MM.1S (cell line): ENCODE measurements at regions not wholly inside any gene's neighbourhood (a gene's known extent, or its start where the extent isn't known, plus 50 kb on each side); places are given as distances from the start of the nearest gene placed in this dataset.

Experiments
- DNase-seq: peaks from one replicate; pipeline ENCODE4 v3.0.0-alpha.2; 2015
- H2AFZ ChIP-seq: fragments of 300-600 bp; sonication (generic); 2 replicates; pipeline ENCODE4 v1.6.0; 2016; ENCODE audit warnings: antibody characterized with exemption, low read length
- H3F3A ChIP-seq: fragments of 300-600 bp; sonication (generic); 2 replicates; pipeline ENCODE4 v1.6.1; 2016; ENCODE audit warnings: mild to moderate bottlenecking, antibody characterized with exemption, low read length, moderate library complexity, mixed read lengths; ENCODE audit not compliant: insufficient read depth
- H3K27ac ChIP-seq: fragments of 300-600 bp; sonication (generic); 2 replicates; pipeline ENCODE4 v1.5.1; 2016; ENCODE audit warnings: mild to moderate bottlenecking, low read length
- H3K27me3 ChIP-seq: fragments of 300-600 bp; sonication (generic); replicated peaks from 2 replicates; pipeline ENCODE4 v1.6.0; 2016; ENCODE audit warnings: low read length; ENCODE audit not compliant: insufficient read depth
- H3K36me3 ChIP-seq: fragments of 300-600 bp; sonication (generic); replicated peaks from 2 replicates; pipeline ENCODE4 v1.6.1; 2016; ENCODE audit warnings: mild to moderate bottlenecking, low read length, mixed read lengths; ENCODE audit not compliant: insufficient read depth
- H3K4me1 ChIP-seq: fragments of 300-600 bp; sonication (generic); 2 replicates; pipeline ENCODE4 v1.6.1; 2016; ENCODE audit warnings: low read length, mixed read lengths
- H3K4me2 ChIP-seq: fragments of 300-600 bp; sonication (generic); 2 replicates; pipeline ENCODE4 v1.6.0; 2016; ENCODE audit warnings: low read depth, low read length
- H3K4me3 ChIP-seq: fragments of 300-600 bp; sonication (generic); 2 replicates; pipeline ENCODE4 v1.5.1; 2016; ENCODE audit warnings: low read length, mixed read lengths
- H3K79me2 ChIP-seq: fragments of 300-600 bp; sonication (generic); 2 replicates; pipeline ENCODE4 v1.6.1; 2016; ENCODE audit warnings: mixed run types, low read length, mixed read lengths
- H3K9ac ChIP-seq: fragments of 300-600 bp; sonication (generic); 2 replicates; pipeline ENCODE4 v1.6.1; 2016; ENCODE audit warnings: low read length, mixed read lengths
- H3K9me2 ChIP-seq: fragments of 300-600 bp; sonication (generic); replicated peaks from 2 replicates; pipeline ENCODE4 v1.6.1; 2016; ENCODE audit warnings: mild to moderate bottlenecking, low read length, mixed read lengths; ENCODE audit not compliant: insufficient read depth
- H3K9me3 ChIP-seq: fragments of 300-600 bp; sonication (generic); replicated peaks from 2 replicates; pipeline ENCODE4 v1.6.1; 2016; ENCODE audit warnings: mild to moderate bottlenecking, low read length, mixed read lengths; ENCODE audit not compliant: insufficient read depth
- H4K20me1 ChIP-seq: fragments of 300-600 bp; sonication (generic); 2 replicates; pipeline ENCODE4 v1.6.1; 2016; ENCODE audit warnings: mild to moderate bottlenecking, low read length, moderate library complexity, mixed read lengths; ENCODE audit not compliant: insufficient read depth
- EZH2 ChIP-seq: fragments of 300-600 bp; sonication (generic); optimal IDR thresholded peaks from 2 replicates; pipeline ENCODE3; 2017; ENCODE audit warnings: low read depth, mild to moderate bottlenecking, antibody characterized with exemption, low read length, mixed read lengths
- EZH2phosphoT487 ChIP-seq: fragments of 300-600 bp; sonication (generic); IDR thresholded peaks from 2 replicates; pipeline ENCODE4 v1.6.1; 2018; ENCODE audit warnings: antibody characterized with exemption, low read length
- TF ChIP-seq, protein P1 (sequence below): fragments of 300-600 bp; sonication (generic); IDR thresholded peaks from 2 replicates; pipeline ENCODE4 v1.5.1; 2016; ENCODE audit warnings: antibody characterized with exemption, low read length, mixed read lengths

- no peak overlapping the region for H3K4me3 ChIP-seq
- no peak for TF ChIP-seq EZH2
- TF ChIP-seq, protein P1, sequence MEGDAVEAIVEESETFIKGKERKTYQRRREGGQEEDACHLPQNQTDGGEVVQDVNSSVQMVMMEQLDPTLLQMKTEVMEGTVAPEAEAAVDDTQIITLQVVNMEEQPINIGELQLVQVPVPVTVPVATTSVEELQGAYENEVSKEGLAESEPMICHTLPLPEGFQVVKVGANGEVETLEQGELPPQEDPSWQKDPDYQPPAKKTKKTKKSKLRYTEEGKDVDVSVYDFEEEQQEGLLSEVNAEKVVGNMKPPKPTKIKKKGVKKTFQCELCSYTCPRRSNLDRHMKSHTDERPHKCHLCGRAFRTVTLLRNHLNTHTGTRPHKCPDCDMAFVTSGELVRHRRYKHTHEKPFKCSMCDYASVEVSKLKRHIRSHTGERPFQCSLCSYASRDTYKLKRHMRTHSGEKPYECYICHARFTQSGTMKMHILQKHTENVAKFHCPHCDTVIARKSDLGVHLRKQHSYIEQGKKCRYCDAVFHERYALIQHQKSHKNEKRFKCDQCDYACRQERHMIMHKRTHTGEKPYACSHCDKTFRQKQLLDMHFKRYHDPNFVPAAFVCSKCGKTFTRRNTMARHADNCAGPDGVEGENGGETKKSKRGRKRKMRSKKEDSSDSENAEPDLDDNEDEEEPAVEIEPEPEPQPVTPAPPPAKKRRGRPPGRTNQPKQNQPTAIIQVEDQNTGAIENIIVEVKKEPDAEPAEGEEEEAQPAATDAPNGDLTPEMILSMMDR = no peak
- no peak for TF ChIP-seq EZH2phosphoT487
Measured at GRCh38 chr4:175450446-175450845, 361.6 kb downstream of the GPM6A start.

DNA sequence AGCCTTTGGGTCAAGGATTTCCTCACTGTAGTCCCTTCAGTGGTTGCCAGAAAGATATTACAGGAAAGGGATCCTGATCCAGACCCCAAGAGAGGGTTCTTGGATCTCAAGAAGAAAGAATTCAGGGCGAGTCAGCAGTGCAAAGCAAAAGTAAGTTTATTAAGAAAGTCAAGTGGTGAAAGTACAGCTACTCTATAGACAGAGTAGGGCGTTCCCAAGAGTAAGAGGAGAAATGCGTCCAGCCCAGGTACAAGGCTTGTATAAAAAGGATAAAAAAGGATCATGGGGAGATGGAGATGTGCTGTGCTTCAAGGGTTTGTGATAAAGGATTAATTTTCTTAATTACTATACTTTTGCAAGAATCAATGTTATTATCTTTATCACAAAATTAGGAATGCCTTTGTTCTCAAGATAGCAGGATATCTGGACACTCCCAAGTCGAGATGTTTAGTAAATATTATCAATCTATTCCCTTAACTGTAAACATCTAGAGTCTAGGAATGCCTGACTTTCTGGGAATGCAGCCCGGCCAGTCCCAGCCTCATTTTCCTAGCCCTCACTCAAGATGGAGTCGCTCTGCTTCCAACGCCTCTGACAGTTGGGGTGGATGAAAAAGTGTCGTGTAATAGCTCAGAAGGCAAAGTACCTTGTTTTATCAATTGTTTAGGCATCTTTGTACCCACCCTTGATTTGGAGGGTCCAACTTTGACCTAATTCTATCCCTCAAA, 360.7 kb downstream of the GPM6A start:
- TF ChIP-seq EZH2 (no peak), EZH2phosphoT487 (no peak)
- TF ChIP-seq, protein P1 = no peak
- H3K9me3 ChIP-seq = no peaks in the 10 kb centered on the region
- H3K79me2 ChIP-seq = no peaks in the 10 kb centered on the region
- no peaks in the 10 kb centered on the region for H3K4me1 ChIP-seq
- no peaks in the 10 kb centered on the region for H3K9me2 ChIP-seq
- no peak overlapping the region for H3K27ac ChIP-seq
- no peak overlapping the region for H3K4me2 ChIP-seq
- no peak overlapping the region for H2AFZ ChIP-seq
- H3F3A ChIP-seq = no peaks in the 10 kb centered on the region
- H4K20me1 ChIP-seq = no peaks in the 10 kb centered on the region
- H3K36me3 ChIP-seq = no peaks in the 10 kb centered on the region
- DNase-seq = no peak
- no peak overlapping the region for H3K4me3 ChIP-seq
- H3K27me3 ChIP-seq = no peaks in the 10 kb centered on the region
- no peak overlapping the region for H3K9ac ChIP-seq

More at GRCh38 chr4:175450446-175450845, 361.6 kb downstream of the GPM6A start:
- no peaks in the 10 kb centered on the region for H3K79me2 ChIP-seq
- H3K9me3 ChIP-seq = no peaks in the 10 kb centered on the region
- no peak overlapping the region for H3K4me2 ChIP-seq
- no peak overlapping the region for H2AFZ ChIP-seq
- no peaks in the 10 kb centered on the region for H3K4me1 ChIP-seq
- no peak overlapping the region for H3K9ac ChIP-seq
- H3K27ac ChIP-seq = no peak overlapping the region
- H3F3A ChIP-seq = no peaks in the 10 kb centered on the region
- H4K20me1 ChIP-seq = no peaks in the 10 kb centered on the region
- no peaks in the 10 kb centered on the region for H3K27me3 ChIP-seq
- no peaks in the 10 kb centered on the region for H3K36me3 ChIP-seq
- no peak for DNase-seq
- H3K9me2 ChIP-seq = no peaks in the 10 kb centered on the region

DNA sequence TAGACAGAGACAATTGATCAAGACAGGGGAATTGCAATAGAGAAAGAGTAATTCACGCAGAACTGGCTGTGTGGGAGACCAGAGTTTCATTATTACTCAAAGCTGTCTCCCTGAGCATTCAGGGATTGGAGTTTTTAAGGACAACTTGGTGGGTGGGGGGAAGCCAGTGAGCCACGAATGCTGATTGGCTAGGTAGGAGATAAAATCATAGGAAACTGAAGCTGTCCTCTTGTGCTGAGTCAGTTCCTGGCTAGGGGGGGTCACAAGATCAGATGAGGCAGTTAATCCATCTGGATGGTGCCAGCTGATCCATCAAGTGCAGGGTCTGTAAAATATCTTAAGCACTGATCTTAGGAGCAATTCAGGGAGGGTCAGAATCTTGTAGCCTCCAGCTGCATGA, 358.6 kb downstream of the GPM6A start:
- Histone ChIP-seq H3K79me2 (no peaks in the 10 kb centered on the region), H3K27ac (no peak overlapping the region), H4K20me1 (no peaks in the 10 kb centered on the region), H3K4me1 (no peaks in the 10 kb centered on the region), H3K4me3 (no peak overlapping the region), H2AFZ (no peak overlapping the region), H3K9ac (no peak overlapping the region), H3F3A (no peaks in the 10 kb centered on the region), H3K27me3 (no peaks in the 10 kb centered on the region), H3K9me3 (no peaks in the 10 kb centered on the region), H3K9me2 (no peaks in the 10 kb centered on the region), H3K36me3 (no peaks in the 10 kb centered on the region), H3K4me2 (no peak overlapping the region)
- DNase-seq = no peak
- TF ChIP-seq EZH2 (no peak), EZH2phosphoT487 (no peak)
- TF ChIP-seq, protein P1 = no peak
